Panc1 (cell line): ENCODE measurements at regions not wholly inside any gene's neighbourhood (a gene's known extent, or its start where the extent isn't known, plus 50 kb on each side); places are given as distances from the start of the nearest gene placed in this dataset.

ENCODE experiments used
- ATAC-seq: fragments of 200-7000 bp; cut with Tn5 transposase; 2 replicates; pipeline ENCODE4 v1.9.1; 2020; ENCODE audit warnings: mild to moderate bottlenecking, moderate library complexity
- BruUV-seq: library from RNA; stranded (reverse); fragments of 400-500 nt; replicated peaks from 2 replicates; lab custom pipeline; 2021; lab: Mats Ljungman, UMichigan
- CTCF ChIA-PET: fragments of 300-600 bp; sonication (Branson Sonifier 250); formaldehyde crosslinking; loops from one replicate; lab custom pipeline; 2022; ENCODE audit warnings: antibody characterized with exemption; lab: Charles Lee
- POLR2A ChIA-PET: fragments of 300-600 bp; sonication (Branson Sonifier 250); formaldehyde crosslinking; loops from one replicate; lab custom pipeline; 2022; ENCODE audit warnings: antibody characterized with exemption; lab: Charles Lee
- DNase-seq: peaks from one replicate; pipeline ENCODE4 v3.0.0-alpha.2; 2010; ENCODE audit warnings: low read depth, low spot score
- H3K27ac ChIP-seq: 2 replicates; pipeline ENCODE4 v1.5.1; 2011; ENCODE audit warnings: mild to moderate bottlenecking, low read length, inconsistent platforms
- H3K27me3 ChIP-seq: fragments of 200-500 bp; sonication (Bioruptor generic); 2 replicates; pipeline ENCODE4 v1.6.0; 2014; ENCODE audit warnings: low read length, inconsistent platforms; ENCODE audit not compliant: control insufficient read depth, insufficient read depth
- H3K36me3 ChIP-seq: fragments of 200-500 bp; sonication (Bioruptor generic); 2 replicates; pipeline ENCODE4 v1.5.1; 2014; ENCODE audit warnings: inconsistent platforms, mild to moderate bottlenecking, low read length, moderate library complexity; ENCODE audit not compliant: control insufficient read depth, insufficient read depth
- H3K4me1 ChIP-seq: 2 replicates; pipeline ENCODE4 v1.5.1; 2011; ENCODE audit warnings: inconsistent platforms, mild to moderate bottlenecking, low read length, moderate library complexity; ENCODE audit not compliant: control insufficient read depth, insufficient read depth
- H3K4me3 ChIP-seq, 2 experiments: 2 replicates each; pipeline ENCODE4 v1.5.1; 2011 to 2012; ENCODE audit warnings: low read depth in 2 of 2, low read length in 2 of 2, mild to moderate bottlenecking in 2 of 2, inconsistent platforms in 1 of 2, moderate library complexity in 1 of 2
- H3K9me3 ChIP-seq: fragments of 200-500 bp; sonication (Bioruptor generic); 2 replicates; pipeline ENCODE4 v1.5.1; 2014; ENCODE audit warnings: low read depth, mild to moderate bottlenecking, inconsistent platforms, low read length, moderate library complexity; ENCODE audit not compliant: control insufficient read depth, insufficient read depth
- POLR2AphosphoS5 ChIP-seq: IDR thresholded peaks from 2 replicates; pipeline ENCODE4 v1.6.1; 2012; ENCODE audit warnings: mild to moderate bottlenecking, low read depth, low read length, moderate library complexity
- SIN3A ChIP-seq: IDR thresholded peaks from 2 replicates; pipeline ENCODE4 v1.6.1; 2012; ENCODE audit warnings: low read depth, mild to moderate bottlenecking, low read length, moderate library complexity, borderline replicate concordance; ENCODE audit not compliant: insufficient read depth
- TCF7L2 ChIP-seq: IDR thresholded peaks from 2 replicates; pipeline ENCODE4 v1.6.1; 2011; ENCODE audit warnings: mild to moderate bottlenecking, low read depth, low read length, inconsistent platforms
- in situ Hi-C: cut with HindIII; loops from 2 replicates; pipeline ENCODE4 v1.10.0; 2016; ENCODE audit warnings: low sequenced_read_pairs, low pct_unique_long_range_greater_than_20kb
- intact Hi-C: fragments of 100-400 bp; cut with micrococcal nuclease; formaldehyde crosslinking; loops from one replicate; pipeline ENCODE4 v1.10.0; 2022; ENCODE audit not compliant: unreplicated experiment
- TF ChIP-seq, protein P1 (sequence below), 2 experiments: IDR thresholded peaks; 2 replicates each; pipeline ENCODE4 v1.6.1; 2011 to 2012; ENCODE audit warnings: low read depth in 2 of 2, control low read depth in 1 of 2, low read length in 1 of 2, mild to moderate bottlenecking in 1 of 2, moderate library complexity in 1 of 2; ENCODE audit not compliant: insufficient read depth in 1 of 2
- TF ChIP-seq, protein P2 (sequence below): fragments of 450-650 bp; IDR thresholded peaks from 2 replicates; pipeline ENCODE4 v1.5.1; 2017; ENCODE audit warnings: mild to moderate bottlenecking

DNA sequence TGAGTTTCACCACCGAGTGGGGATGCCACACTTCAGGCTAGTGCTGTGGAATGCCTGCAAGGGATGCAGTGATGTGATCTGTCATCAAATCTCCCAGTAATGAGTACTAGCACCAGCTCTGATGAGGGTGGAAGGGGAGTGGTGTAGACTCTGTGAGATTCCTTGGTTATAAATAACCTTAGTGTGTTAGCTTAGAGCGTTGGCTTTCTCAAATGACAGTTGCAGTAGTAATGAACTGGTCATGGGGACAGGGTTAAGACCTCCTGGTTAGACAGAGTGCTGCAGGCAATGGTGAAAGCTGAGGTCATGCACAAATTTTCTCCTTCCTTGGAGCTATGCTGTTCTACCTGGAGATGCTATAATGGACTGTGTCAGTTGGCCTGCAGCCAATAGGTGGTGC, 1063.4 kb upstream of the CRIM1 start:
- ATAC-seq, result no peak
- in situ Hi-C loops, result no loop called here
- Histone ChIP-seq H3K4me3 (no peak overlapping the region), H3K9me3 (no peaks in the 10 kb centered on the region), H3K4me1 (no peaks in the 10 kb centered on the region), H3K27ac (no peak overlapping the region), H3K27me3 (no peaks in the 10 kb centered on the region), H3K36me3 (no peaks in the 10 kb centered on the region)
- TF ChIP-seq POLR2AphosphoS5, result no peak
- TF ChIP-seq SIN3A, result no peak
- no peak for TF ChIP-seq TCF7L2
- TF ChIP-seq, protein P1, sequence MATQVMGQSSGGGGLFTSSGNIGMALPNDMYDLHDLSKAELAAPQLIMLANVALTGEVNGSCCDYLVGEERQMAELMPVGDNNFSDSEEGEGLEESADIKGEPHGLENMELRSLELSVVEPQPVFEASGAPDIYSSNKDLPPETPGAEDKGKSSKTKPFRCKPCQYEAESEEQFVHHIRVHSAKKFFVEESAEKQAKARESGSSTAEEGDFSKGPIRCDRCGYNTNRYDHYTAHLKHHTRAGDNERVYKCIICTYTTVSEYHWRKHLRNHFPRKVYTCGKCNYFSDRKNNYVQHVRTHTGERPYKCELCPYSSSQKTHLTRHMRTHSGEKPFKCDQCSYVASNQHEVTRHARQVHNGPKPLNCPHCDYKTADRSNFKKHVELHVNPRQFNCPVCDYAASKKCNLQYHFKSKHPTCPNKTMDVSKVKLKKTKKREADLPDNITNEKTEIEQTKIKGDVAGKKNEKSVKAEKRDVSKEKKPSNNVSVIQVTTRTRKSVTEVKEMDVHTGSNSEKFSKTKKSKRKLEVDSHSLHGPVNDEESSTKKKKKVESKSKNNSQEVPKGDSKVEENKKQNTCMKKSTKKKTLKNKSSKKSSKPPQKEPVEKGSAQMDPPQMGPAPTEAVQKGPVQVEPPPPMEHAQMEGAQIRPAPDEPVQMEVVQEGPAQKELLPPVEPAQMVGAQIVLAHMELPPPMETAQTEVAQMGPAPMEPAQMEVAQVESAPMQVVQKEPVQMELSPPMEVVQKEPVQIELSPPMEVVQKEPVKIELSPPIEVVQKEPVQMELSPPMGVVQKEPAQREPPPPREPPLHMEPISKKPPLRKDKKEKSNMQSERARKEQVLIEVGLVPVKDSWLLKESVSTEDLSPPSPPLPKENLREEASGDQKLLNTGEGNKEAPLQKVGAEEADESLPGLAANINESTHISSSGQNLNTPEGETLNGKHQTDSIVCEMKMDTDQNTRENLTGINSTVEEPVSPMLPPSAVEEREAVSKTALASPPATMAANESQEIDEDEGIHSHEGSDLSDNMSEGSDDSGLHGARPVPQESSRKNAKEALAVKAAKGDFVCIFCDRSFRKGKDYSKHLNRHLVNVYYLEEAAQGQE (IDR thresholded peaks at IDR 0.05; ENCODE audit: insufficient read depth in 1 of 2, low read depth in 2 of 2, low read length in 1 of 2), result no peak
- TF ChIP-seq, protein P2, sequence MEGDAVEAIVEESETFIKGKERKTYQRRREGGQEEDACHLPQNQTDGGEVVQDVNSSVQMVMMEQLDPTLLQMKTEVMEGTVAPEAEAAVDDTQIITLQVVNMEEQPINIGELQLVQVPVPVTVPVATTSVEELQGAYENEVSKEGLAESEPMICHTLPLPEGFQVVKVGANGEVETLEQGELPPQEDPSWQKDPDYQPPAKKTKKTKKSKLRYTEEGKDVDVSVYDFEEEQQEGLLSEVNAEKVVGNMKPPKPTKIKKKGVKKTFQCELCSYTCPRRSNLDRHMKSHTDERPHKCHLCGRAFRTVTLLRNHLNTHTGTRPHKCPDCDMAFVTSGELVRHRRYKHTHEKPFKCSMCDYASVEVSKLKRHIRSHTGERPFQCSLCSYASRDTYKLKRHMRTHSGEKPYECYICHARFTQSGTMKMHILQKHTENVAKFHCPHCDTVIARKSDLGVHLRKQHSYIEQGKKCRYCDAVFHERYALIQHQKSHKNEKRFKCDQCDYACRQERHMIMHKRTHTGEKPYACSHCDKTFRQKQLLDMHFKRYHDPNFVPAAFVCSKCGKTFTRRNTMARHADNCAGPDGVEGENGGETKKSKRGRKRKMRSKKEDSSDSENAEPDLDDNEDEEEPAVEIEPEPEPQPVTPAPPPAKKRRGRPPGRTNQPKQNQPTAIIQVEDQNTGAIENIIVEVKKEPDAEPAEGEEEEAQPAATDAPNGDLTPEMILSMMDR, result no peak
- POLR2A ChIA-PET, result no interaction called here
- intact Hi-C loops, result no loop called here
- no peak for DNase-seq
- CTCF ChIA-PET, result no interaction called here
- no TSS peak for BruUV-seq

DNA sequence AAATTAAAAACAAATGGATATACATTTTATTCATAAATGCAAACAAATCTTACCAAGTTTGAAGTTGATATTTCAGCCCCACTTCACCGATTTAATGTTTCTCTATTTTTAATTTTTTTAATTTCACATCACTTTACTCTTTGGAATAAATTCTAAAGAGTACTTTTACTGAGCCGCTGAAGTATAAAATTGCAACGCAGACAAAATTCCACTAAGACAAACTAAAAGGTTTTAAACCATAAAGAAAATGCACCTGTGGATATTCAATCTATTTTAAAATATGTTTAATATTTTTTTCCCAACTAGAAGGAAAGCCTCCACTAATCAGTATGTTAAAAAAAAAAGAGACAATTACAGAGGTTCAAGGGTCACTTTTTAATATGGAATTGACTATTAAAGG, 1073.9 kb upstream of the CRIM1 start:
- DNase-seq (no peak), ATAC-seq (no peak)
- in situ Hi-C loops, result no loop called here
- ChIA-PET POLR2A (no interaction called here), CTCF (no interaction called here)
- no peaks in the 10 kb centered on the region for H3K36me3 ChIP-seq
- H3K27ac ChIP-seq, result no peak overlapping the region
- intact Hi-C loops, result no loop called here
- TF ChIP-seq SIN3A (no peak), TCF7L2 (no peak), POLR2AphosphoS5 (no peak)
- TF ChIP-seq, protein P1 (IDR thresholded peaks at IDR 0.05; ENCODE audit: insufficient read depth in 1 of 2, low read depth in 2 of 2, low read length in 1 of 2), result no peak
- TF ChIP-seq, protein P2, result no peak
- no peak overlapping the region for H3K4me3 ChIP-seq
- H3K4me1 ChIP-seq, result no peaks in the 10 kb centered on the region
- no peaks in the 10 kb centered on the region for H3K27me3 ChIP-seq
- peaks cover 3% of the 10 kb centered on the region; the same call in 1 of the 2 replicates for H3K9me3 ChIP-seq
- BruUV-seq, result no TSS peak
